Esophagus squamous epithelium (tissue), 5 donors: ENCODE measurements at regions not wholly inside any gene's neighbourhood (a gene's known extent, or its start where the extent isn't known, plus 50 kb on each side); places are given as distances from the start of the nearest gene placed in this dataset.

Source experiments
- DNase-seq: peaks from one replicate; lab custom pipeline; 2025; lab: John Stamatoyannopoulos, UW
- H3K27ac ChIP-seq, 4 donors: fragments of 200-600 bp; sonication (generic); one replicate each; pipeline ENCODE4 v1.5.1; 2016 to 2019; ENCODE audit warnings: mild to moderate bottlenecking in 1 of 4
- H3K27me3 ChIP-seq, 4 donors: fragments of 200-600 bp; sonication (generic); 1 replicate in 3 of 4; 2 replicates in 1 of 4; pipeline versions ENCODE4 v1.5.1 to v1.6.0; 2017 to 2021; ENCODE audit warnings: antibody characterized with exemption in 1 of 4
- H3K36me3 ChIP-seq, 3 donors: fragments of 200-600 bp; sonication (generic); one replicate each; pipeline ENCODE4 v1.5.1; 2016 to 2019
- H3K4me1 ChIP-seq, 3 donors: fragments of 200-600 bp; sonication (generic); one replicate each; pipeline ENCODE4 v1.5.1; 2017 to 2019
- H3K4me3 ChIP-seq, 4 donors: fragments of 200-600 bp; sonication (generic); 1 replicate in 3 of 4; 2 replicates in 1 of 4; pipeline ENCODE4 v1.5.1; 2016 to 2019; ENCODE audit warnings: mild to moderate bottlenecking in 2 of 4, moderate library complexity in 1 of 4
- H3K9me3 ChIP-seq, 3 donors: fragments of 200-600 bp; sonication (generic); one replicate each; pipeline ENCODE4 v1.5.1; 2016 to 2019
- POLR2A ChIP-seq, 4 donors: fragments of 450-650 bp; IDR thresholded peaks; one replicate each; pipeline ENCODE4 v1.6.1; 2017; ENCODE audit warnings: antibody characterized with exemption in 4 of 4, mild to moderate bottlenecking in 4 of 4, moderate library complexity in 3 of 4
- WGBS, 2 donors: methylation state at CpG; one replicate each; pipeline ENCODE4 v1.1.5; 2018; 5-methylcytosine and 5-hydroxymethylcytosine counted together
- intact Hi-C: fragments of 100-400 bp; cut with DNase I; formaldehyde crosslinking; loops from one replicate; pipeline ENCODE4 v1.15.0; 2022
- TF ChIP-seq, protein P1 (sequence below), 6 experiments: fragments of 450-650 bp in 4 of 6; fragments of 200-600 bp in 2 of 6; sonication (generic) in 2 of 6; IDR thresholded peaks; one replicate each; pipeline ENCODE4 v1.5.1; 2016 to 2019; ENCODE audit warnings: antibody characterized with exemption in 6 of 6, mild to moderate bottlenecking in 4 of 6, moderate library complexity in 4 of 6
- donor health status: DM: yes; HTN: yes; CAD: no.

DNA sequence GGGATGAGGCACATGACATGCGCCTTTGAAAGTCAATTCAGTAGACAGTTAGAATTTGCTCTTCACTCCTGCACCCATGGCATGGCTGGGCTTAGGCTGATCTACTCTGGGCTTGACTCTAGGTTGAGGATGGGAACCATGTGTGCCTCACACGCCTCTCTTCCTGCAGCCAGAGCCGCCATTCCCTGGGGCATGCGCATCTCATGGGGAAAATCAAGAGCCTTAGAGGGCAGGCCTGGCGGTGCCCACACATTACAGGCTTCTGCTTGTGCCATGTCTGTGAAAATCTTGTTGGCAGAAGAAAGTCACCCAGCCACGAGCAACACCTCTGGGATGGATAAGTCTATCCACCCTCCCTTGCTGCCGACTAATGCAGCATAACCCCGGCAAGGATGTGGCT is 808.5 kb downstream of the CDH9 start:
- TF ChIP-seq POLR2A (IDR thresholded peaks at IDR 0.05), result no peak
- TF ChIP-seq, protein P1, sequence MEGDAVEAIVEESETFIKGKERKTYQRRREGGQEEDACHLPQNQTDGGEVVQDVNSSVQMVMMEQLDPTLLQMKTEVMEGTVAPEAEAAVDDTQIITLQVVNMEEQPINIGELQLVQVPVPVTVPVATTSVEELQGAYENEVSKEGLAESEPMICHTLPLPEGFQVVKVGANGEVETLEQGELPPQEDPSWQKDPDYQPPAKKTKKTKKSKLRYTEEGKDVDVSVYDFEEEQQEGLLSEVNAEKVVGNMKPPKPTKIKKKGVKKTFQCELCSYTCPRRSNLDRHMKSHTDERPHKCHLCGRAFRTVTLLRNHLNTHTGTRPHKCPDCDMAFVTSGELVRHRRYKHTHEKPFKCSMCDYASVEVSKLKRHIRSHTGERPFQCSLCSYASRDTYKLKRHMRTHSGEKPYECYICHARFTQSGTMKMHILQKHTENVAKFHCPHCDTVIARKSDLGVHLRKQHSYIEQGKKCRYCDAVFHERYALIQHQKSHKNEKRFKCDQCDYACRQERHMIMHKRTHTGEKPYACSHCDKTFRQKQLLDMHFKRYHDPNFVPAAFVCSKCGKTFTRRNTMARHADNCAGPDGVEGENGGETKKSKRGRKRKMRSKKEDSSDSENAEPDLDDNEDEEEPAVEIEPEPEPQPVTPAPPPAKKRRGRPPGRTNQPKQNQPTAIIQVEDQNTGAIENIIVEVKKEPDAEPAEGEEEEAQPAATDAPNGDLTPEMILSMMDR (IDR thresholded peaks at IDR 0.05), result no peak
- Histone ChIP-seq H3K27ac (no peak overlapping the region), H3K27me3 (no peaks in the 10 kb centered on the region), H3K4me3 (no peak overlapping the region), H3K36me3 (no peaks in the 10 kb centered on the region), H3K4me1 (no peaks in the 10 kb centered on the region), H3K9me3 (peaks cover 0 to 12% (median 0%) of the 10 kb centered on the region in 3 donors)
- DNase-seq, result no peak
- 82 to 92% methylated on average over 2 to 7 of the region's 8 CpGs for WGBS, 2 donors
- intact Hi-C loops, result no loop called here

DNA sequence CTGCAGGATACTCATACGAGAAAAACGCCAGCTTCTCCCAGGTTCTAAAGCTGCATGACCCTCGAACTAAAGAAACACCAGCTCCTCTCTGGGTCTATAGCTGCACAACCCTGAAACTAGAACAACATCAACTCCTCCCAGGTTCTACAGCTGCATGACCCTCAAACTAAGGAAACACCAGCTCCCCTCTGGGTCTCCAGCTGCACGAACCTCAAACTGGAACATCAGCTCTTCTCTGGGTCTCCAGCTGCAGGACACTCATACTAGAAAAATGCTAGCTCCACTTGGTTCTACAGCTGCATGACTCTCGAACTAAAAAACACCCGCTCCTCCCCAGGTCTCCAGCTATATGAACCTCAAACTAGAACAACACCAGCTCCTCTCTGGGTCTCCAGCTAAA is 811.1 kb downstream of the CDH9 start:
- no peak overlapping the region for H3K27ac ChIP-seq
- no peaks in the 10 kb centered on the region for H3K27me3 ChIP-seq
- 78 to 81% methylated on average over 5 of the region's 6 CpGs for WGBS, 2 donors
- H3K36me3 ChIP-seq, result no peaks in the 10 kb centered on the region
- H3K4me3 ChIP-seq, result no peak overlapping the region
- no peak for DNase-seq
- intact Hi-C loops, result no loop called here
- no peak for TF ChIP-seq POLR2A (IDR thresholded peaks at IDR 0.05)
- TF ChIP-seq, protein P1 (IDR thresholded peaks at IDR 0.05), result no peak
- H3K4me1 ChIP-seq, result no peaks in the 10 kb centered on the region
- peaks cover 0 to 10% (median 0%) of the 10 kb centered on the region in 3 donors for H3K9me3 ChIP-seq

DNA sequence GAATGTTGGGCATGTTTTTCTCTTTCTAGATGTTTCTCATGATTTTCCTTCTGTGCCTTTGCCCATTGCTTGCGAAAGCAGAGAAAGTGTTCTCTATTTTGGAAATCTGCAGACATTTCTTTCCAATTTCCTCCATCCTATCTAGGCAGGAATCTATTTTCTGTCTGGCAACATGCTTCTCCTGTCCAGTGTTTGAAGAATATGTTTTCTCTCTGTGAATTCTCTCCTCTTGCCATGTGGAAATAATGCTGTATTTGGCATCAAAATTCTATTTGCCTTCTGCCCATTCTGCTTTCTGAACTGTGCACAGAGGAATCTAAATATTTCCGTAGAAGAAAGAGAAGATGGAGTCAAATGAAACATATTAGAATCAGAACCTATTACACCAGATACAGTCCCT is 833.3 kb downstream of the CDH9 start:
- no peak for TF ChIP-seq POLR2A (IDR thresholded peaks at IDR 0.05)
- TF ChIP-seq, protein P1 (IDR thresholded peaks at IDR 0.05), result no peak
- intact Hi-C loops, result no loop called here

DNA sequence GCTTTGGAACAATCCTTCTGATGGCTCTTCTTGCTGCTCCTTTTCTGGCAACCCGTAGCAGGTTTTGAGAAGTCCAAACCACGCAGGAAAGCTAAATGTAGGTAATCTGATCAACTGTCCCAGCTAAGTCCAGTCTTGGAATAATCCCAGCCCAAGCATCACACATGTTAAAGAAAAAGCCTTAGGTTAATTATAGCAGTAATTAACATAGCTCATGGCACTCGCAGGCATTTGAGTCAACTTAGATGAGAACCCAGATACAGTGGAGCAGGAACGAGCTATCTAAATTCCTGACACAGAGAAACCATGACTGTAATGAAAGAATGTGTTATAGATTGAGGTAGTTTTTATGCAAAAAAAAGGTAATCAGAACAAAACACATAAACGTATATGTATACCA is 844.8 kb downstream of the CDH9 start:
- WGBS, 2 donors, result 69 to 74% methylated on average over 5 of the region's 5 CpGs

More for the DNA sequence above, 833.3 kb downstream of the CDH9 start:
- H3K27ac ChIP-seq, result no peak overlapping the region
- H3K9me3 ChIP-seq, result no peaks in the 10 kb centered on the region
- H3K4me3 ChIP-seq, result no peak overlapping the region
- WGBS, 2 donors, result 74 to 79% methylated on average over 2 of the region's 2 CpGs
- no peaks in the 10 kb centered on the region for H3K27me3 ChIP-seq
- H3K4me1 ChIP-seq, result no peaks in the 10 kb centered on the region
- DNase-seq, result no peak
- H3K36me3 ChIP-seq, result no peaks in the 10 kb centered on the region

DNA sequence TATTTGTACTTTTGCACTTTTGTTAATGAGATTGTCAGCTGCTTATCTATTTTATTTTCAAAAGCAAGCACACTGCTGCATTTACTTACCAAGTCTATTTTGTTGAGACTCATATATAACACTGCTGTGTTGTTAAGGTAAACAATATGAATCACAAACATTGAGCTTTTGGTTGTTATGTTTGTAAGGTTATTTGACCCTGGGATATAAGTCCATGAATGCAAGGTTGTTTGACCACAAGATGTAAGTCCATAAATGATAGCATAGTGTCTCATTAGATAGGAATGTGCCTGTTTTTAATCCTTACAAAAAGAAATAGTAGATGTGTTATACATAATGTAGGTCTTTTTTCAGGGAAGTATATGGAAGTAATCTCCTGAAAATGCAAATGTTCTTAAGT is 845.9 kb downstream of the CDH9 start:
- TF ChIP-seq POLR2A (IDR thresholded peaks at IDR 0.05), result no peak
- TF ChIP-seq, protein P1 (IDR thresholded peaks at IDR 0.05), result no peak
- intact Hi-C loops, result no loop called here
- Histone ChIP-seq H3K4me1 (no peaks in the 10 kb centered on the region), H3K9me3 (no peaks in the 10 kb centered on the region), H3K27me3 (no peaks in the 10 kb centered on the region), H3K4me3 (no peak overlapping the region), H3K27ac (no peak overlapping the region), H3K36me3 (no peaks in the 10 kb centered on the region)
- DNase-seq, result no peak

More for the DNA sequence above, 844.8 kb downstream of the CDH9 start:
- no peak overlapping the region for H3K4me3 ChIP-seq
- H3K4me1 ChIP-seq, result no peaks in the 10 kb centered on the region
- intact Hi-C loops, result no loop called here
- DNase-seq, result no peak
- no peaks in the 10 kb centered on the region for H3K27me3 ChIP-seq
- TF ChIP-seq, protein P1 (IDR thresholded peaks at IDR 0.05), result no peak
- no peak for TF ChIP-seq POLR2A (IDR thresholded peaks at IDR 0.05)
- H3K36me3 ChIP-seq, result no peaks in the 10 kb centered on the region
- H3K9me3 ChIP-seq, result no peaks in the 10 kb centered on the region
- H3K27ac ChIP-seq, result no peak overlapping the region
